ENCODE measurements at regions not wholly inside any gene's neighbourhood (a gene's known extent, or its start where the extent isn't known, plus 50 kb on each side); places are given as distances from the start of the nearest gene placed in this dataset.

DNA sequence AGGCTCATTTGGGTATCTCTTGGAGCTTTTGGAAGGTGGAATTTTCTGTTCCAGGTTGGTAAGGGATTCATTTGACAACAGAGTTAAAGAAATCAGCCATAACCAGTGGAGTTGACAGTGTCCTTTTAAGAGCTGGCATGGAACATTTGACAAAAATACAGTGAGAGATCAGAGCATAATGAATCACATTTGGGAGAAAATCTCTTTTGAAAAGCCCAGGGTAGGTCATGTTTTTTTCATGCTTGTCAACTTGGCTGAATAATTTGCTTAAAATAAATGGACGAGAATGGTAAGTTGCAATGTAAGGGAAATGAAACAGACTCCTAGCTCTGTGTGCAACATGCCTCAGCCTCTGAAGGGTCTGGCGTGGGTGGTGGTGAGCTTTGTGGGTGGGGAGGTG is 235.3 kb upstream of the N4BP1 start:
- TF ChIP-seq, protein P1, sequence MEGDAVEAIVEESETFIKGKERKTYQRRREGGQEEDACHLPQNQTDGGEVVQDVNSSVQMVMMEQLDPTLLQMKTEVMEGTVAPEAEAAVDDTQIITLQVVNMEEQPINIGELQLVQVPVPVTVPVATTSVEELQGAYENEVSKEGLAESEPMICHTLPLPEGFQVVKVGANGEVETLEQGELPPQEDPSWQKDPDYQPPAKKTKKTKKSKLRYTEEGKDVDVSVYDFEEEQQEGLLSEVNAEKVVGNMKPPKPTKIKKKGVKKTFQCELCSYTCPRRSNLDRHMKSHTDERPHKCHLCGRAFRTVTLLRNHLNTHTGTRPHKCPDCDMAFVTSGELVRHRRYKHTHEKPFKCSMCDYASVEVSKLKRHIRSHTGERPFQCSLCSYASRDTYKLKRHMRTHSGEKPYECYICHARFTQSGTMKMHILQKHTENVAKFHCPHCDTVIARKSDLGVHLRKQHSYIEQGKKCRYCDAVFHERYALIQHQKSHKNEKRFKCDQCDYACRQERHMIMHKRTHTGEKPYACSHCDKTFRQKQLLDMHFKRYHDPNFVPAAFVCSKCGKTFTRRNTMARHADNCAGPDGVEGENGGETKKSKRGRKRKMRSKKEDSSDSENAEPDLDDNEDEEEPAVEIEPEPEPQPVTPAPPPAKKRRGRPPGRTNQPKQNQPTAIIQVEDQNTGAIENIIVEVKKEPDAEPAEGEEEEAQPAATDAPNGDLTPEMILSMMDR (IDR thresholded peaks at IDR 0.05) = no peak
- TF ChIP-seq POLR2AphosphoS5 (IDR thresholded peaks at IDR 0.05) (no peak), EP300 (IDR thresholded peaks at IDR 0.05) (no peak), POLR2A (IDR thresholded peaks at IDR 0.05; ENCODE audit: low read depth) (no peak)
